CD4-positive, alpha-beta T cell treated with Interferon gamma for 1 hour (primary cell): ENCODE measurements at regions not wholly inside any gene's neighbourhood (a gene's known extent, or its start where the extent isn't known, plus 50 kb on each side); places are given as distances from the start of the nearest gene placed in this dataset.
"Not testable (repeated sequence)": the region's sequence is repeated elsewhere in the genome, so short reads cannot be mapped to it uniquely, and the experiment has no call there.

Experiments used
- DNase-seq: peaks from one replicate; pipeline ENCODE4 v3.0.0-alpha.2; 2020

- not testable (repeated sequence) for DNase-seq
Measured at GRCh38 chr1:34371179-34371578, 194.5 kb downstream of the C1orf94 start.

- no peak for DNase-seq
Measured at GRCh38 chr1:34371829-34372532, 195.3 kb downstream of the C1orf94 start.

DNA sequence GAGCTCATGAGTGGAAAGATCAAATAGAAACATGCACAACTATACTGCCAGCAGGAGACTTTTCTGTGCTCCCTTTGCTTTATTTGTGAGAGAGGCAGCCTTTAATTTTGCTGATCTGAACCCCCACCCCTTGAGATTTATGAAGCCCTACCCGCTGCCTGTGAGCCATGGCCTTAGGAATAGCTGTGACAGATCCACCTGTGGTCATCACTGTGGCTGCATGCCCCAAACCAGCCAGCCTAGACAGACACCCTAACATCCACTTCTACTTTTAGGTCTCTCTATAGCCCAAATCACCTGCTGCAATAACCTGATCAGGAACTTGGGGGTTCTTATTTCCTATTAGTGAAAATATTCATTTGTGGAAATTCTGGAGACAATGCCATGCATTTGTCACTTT, 196.2 kb downstream of the C1orf94 start:
- no peak for DNase-seq

- no peak for DNase-seq
Measured at GRCh38 chr1:34373912-34374311, 197.2 kb downstream of the C1orf94 start.

DNA sequence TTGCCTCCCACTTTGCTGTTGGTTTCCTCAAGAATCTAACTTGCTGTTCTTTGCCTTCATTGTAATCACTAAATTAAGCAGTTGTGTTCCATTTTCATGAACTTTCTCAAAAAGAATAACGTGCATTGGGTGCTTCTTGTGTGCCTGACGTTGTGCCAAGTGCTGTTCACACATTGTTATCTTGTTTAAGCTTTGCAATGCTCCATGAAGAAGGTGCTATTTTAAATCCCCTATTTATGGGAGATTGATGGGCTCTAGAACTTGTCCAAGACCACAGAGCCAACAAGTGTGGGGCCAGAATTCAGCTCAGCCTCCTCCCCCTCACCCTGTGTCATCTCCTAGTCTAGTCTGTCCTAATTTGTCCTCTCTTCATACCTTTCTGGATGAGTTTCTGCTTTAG, 199.8 kb downstream of the C1orf94 start:
- no peak for DNase-seq

GRCh38 chr1:34378968-34379856, 202.5 kb downstream of the C1orf94 start:
- no peak for DNase-seq

GRCh38 chr1:34379911-34380310, 203.2 kb downstream of the C1orf94 start:
- DNase-seq, result no peak

DNA sequence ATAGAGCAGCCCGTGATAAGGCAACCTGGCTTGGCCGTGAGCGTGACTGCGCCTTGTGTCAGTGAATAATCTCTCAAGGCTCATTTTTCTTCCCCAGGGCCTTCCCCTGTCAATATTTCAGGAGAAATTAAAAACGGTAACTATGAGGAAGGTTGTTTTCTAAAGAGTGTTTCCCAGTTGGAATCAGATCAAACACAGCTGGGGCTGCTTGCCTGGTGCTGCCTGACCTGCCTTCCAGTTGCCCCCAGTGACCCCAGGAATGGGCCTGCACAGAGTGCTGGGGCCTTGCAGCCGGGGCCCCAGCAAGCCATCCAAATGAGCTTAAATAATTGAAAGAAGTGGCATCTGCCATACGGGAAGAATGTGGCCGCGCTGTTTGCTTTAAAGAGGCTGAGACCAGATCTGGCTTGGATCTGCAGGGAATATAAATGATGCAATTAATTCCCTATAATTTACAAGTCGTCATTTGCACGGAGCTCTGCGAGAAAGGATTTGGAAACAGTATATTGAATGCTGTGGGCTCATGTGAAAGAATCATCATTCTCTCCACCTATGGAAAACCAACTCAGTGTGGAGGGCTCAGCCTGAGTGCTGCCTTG, 203.9 kb downstream of the C1orf94 start:
- no peak for DNase-seq

GRCh38 chr1:34389974-34390373, 213.3 kb downstream of the C1orf94 start:
- no peak for DNase-seq

DNA sequence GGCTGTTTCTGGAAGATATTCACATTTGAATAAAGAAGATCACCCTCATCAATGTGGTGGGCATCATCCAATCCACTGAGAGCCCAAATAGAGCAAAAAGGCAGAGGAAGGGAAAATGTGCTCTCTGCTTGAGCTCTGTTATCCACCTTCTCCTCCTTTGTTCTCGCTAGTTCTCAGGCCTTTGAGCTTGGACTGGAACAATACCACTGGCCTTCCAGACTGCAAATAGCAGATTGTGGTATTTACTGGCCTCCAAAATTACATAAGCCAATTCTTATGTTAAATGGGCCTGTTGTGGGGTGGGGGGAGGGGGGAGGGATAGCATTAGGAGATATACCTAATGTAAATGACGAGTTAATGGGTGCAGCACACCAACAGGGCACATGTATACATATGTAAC, 219.3 kb downstream of the C1orf94 start:
- DNase-seq, result no peak

DNA sequence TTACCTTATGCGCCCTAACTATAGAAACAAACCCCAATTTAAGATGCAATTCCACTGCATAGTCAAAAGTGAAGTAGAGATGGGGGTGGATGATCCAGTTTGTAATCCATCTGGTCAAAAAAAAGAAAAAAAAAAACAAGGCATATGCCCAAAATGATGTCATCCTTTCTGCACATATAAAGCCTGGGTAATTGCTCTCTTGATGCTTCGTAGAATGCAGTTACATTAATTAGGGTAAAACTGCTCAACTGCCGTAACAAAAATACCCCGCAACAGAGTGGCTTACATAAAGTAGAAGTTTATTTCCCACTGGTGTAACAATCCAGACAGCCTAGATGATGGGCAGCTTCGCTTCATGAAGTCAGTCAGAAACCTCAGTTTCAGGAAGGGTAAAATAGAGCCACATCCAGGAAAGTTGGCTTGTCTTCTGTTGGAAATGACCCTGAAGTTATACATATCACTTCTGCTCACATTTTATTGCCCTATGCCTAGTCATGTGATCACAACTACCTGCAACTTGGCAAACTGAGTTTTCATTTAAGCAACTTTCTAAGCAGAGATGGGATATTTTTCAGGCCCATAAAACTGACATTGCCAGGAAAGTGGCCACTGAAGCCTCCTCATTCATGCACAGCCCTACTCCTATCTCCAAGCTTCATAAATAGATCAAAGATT, 221.7 kb downstream of the C1orf94 start:
- DNase-seq, result no peak

DNA sequence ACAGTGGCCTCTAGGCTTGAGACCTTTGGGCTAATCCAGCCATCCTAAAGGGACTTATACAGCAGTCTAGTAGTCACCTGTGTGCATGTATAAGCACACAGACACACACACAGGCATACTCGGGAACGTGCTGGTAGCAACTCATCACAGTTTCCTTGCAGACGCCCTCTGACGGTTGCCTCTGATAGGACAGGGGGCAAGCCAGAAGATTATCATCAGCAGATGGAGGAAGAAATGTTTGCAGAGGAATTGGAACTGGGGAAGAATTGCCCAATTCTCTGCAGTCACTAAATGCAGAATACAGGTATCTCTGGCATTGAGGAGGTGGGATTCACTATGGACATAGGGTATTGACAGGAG, 222.2 kb downstream of the C1orf94 start:
- no peak for DNase-seq

GRCh38 chr1:34400675-34401074, 224.0 kb downstream of the C1orf94 start:
- DNase-seq, result no peak

GRCh38 chr1:34403156-34403555, 226.4 kb downstream of the C1orf94 start:
- DNase-seq, result no peak

GRCh38 chr1:34404804-34405203, 228.1 kb downstream of the C1orf94 start:
- DNase-seq, result no peak

DNA sequence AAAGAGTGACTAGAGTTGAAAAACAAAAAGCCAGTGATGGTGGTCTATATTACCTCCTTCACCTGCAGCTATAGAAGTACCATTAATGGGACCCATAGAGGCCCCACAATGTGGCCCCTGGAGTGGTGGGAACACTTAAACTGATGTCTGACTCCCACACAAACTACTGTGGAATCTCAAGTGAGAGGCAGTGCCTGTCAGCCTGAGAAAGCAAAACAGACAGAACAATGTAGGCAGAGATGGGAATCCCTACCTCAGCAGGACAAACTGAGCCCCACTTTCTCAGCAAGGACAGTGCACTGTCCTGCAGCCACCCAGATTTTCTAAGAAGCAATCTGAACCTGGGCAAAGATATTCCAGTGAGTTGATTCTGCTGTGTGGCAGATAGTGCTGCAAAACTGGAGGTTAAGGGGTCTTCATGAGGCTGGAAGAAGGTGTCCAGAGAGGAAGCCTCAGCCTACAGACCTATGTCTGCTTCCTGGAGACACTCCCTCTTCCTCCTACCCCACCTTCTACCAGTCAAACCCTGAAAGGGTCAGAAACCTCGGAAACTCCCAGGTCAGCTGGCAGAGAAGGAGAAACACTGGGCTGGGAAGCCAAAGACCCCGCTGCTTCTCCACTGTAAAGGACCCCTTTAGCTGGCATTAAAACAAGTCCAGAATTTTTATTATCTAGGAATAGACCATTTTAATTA, 228.7 kb downstream of the C1orf94 start:
- no peak for DNase-seq

- DNase-seq, result no peak
Measured at GRCh38 chr1:34406377-34406776, 229.7 kb downstream of the C1orf94 start.

DNA sequence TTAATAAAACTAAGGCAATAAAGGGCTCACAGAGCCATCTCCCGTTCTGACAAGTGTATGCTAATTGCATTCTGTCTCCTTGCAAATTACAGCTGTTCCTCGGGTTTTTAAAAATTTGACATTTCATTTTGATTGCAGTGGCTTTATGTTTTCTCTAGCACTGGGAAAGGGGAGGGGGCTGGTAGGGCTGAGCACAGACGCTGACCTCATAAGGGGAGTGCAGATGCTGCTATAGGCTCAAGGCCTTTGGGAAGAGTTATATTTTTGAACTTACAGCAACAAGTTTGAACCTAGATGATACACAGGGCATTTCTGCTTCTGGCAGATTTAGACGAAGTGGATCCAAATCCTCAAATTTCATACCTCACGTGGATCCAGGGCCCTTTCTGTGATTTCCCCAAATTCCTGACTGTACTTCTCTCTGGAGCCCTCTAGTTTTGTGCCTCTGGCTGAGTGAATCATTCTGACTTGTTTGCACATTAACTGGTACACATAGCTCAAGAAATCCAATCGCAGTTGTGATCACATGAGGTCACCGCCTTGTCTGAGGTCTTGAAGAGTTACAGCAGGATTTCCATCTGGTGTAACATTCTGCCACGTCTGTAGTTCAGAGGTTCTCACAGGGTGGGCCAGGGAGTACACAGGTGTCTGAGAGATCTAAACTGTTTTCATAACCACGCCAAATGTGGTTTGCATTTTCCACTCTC, 230.3 kb downstream of the C1orf94 start:
- DNase-seq, result no peak

- DNase-seq, result no peak
Measured at GRCh38 chr1:34408011-34408410, 231.3 kb downstream of the C1orf94 start.

DNA sequence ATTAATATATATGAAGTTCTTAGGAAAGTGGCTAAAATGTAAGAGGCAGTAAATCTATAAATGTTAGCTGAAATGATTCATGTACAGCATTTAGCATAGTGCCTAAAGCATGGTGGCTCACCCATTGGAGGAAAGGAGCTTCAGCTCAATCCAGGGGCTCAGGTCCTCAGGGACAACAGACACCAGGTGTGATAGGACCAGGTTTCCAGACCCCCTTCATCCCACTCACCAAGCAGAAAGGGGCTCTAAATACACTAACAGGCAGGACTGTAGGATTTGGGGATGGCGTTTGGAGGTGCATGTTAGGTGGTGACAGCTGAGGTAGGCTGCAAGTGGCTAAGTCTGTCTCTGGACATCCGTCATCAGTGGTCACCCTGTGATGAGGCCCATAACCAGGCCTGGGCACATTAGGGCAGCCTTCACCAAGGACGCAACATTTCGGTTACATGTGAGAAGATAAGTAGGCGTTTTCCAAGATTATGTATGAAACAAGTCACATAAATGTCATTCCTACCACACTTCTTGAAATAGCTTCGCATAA, 233.1 kb downstream of the C1orf94 start:
- DNase-seq, result no peak

DNA sequence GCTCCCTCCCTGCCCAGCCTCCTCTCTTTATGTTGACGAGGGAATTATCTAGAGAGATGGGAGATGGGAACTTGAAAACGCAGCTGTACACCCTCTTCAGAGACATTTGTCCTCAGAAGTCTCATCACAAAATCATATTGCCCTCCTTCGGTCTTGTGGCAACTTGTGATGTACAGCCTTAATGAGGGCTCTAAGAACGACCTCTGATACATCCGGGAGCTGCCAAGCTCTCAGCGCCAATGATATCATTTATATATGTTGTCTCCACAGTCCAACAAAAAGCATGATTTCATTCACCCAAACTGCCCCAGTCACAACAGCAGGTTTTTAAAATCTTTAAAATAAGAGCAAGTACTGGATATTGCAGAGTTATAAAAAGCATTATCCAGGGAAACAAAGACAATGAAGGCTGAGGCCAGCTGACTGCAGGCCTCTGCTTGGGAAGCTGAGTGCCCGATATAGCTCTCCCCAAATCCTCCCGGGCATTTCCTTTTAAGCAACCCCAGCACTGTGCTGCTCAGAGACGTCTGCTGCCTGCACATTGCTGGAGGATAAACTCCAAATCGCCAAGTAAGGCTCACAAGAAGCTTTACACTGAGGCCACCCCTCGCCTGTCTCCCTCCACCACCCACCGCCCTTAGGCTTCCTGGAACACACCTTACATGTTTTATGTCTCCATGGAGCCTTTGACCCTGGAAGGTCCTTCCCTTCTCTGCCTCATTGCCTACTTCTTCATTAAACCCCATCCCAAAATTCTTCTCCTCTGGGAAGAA, 236.1 kb downstream of the C1orf94 start:
- no peak for DNase-seq
